Mesenchymal stem cell (in vitro differentiated cells and primary cell): ENCODE measurements at regions not wholly inside any gene's neighbourhood (a gene's known extent, or its start where the extent isn't known, plus 50 kb on each side); places are given as distances from the start of the nearest gene placed in this dataset.

Experiments
- DNase-seq: peaks from one replicate; pipeline ENCODE4 v3.0.0-alpha.2; 2013
- H2AFZ ChIP-seq: one replicate; pipeline ENCODE4 v1.6.1; 2013; ENCODE audit warnings: low read depth, mild to moderate bottlenecking, control low read depth, inconsistent platforms, low read length, moderate library complexity
- H2AK5ac ChIP-seq: 2 replicates; pipeline ENCODE4 v1.6.1; 2013; ENCODE audit warnings: low read length, moderate library complexity, mild to moderate bottlenecking, inconsistent platforms; ENCODE audit not compliant: severe bottlenecking
- H2BK120ac ChIP-seq: one replicate; pipeline ENCODE4 v1.6.1; 2013; ENCODE audit warnings: low read depth, mild to moderate bottlenecking, inconsistent platforms, low read length, moderate library complexity
- H2BK12ac ChIP-seq, 2 experiments: one replicate each; pipeline ENCODE4 v1.6.1; 2013; ENCODE audit warnings: inconsistent platforms in 2 of 2, low read length in 2 of 2, mild to moderate bottlenecking in 2 of 2, moderate library complexity in 2 of 2, control low read depth in 1 of 2
- H2BK15ac ChIP-seq: one replicate; pipeline ENCODE4 v1.6.1; 2013; ENCODE audit warnings: mild to moderate bottlenecking, low read depth, inconsistent platforms; ENCODE audit not compliant: poor library complexity, severe bottlenecking
- H2BK5ac ChIP-seq: 2 replicates; pipeline ENCODE4 v1.6.1; 2013; ENCODE audit warnings: low read depth, mild to moderate bottlenecking, low read length, control low read depth, inconsistent platforms; ENCODE audit not compliant: poor library complexity, severe bottlenecking
- H3K14ac ChIP-seq, 2 experiments: one replicate each; pipeline ENCODE4 v1.6.1; 2013; ENCODE audit warnings: inconsistent platforms in 2 of 2, low read length in 2 of 2, control low read depth in 1 of 2, mild to moderate bottlenecking in 1 of 2, moderate library complexity in 1 of 2
- H3K18ac ChIP-seq, 2 experiments: one replicate each; pipeline ENCODE4 v1.6.1; 2013; ENCODE audit warnings: inconsistent platforms in 2 of 2, low read length in 2 of 2, control low read depth in 1 of 2, low read depth in 1 of 2, mild to moderate bottlenecking in 1 of 2
- H3K23ac ChIP-seq, 2 experiments: one replicate each; pipeline ENCODE4 v1.6.1; 2013; ENCODE audit warnings: inconsistent platforms in 2 of 2, low read length in 2 of 2, mild to moderate bottlenecking in 2 of 2, moderate library complexity in 2 of 2, control low read depth in 1 of 2
- H3K27ac ChIP-seq: 2 replicates; pipeline ENCODE4 v1.5.1; 2013; ENCODE audit warnings: mild to moderate bottlenecking, moderate library complexity, low read length, control low read depth, inconsistent platforms; ENCODE audit not compliant: poor library complexity, severe bottlenecking
- H3K27me3 ChIP-seq, 2 experiments: 2 replicates each; pipeline versions ENCODE4 v1.6.1 to v1.7.0; 2013; ENCODE audit warnings: low read length in 2 of 2, mild to moderate bottlenecking in 2 of 2, moderate library complexity in 2 of 2, control low read depth in 1 of 2, inconsistent platforms in 1 of 2; ENCODE audit not compliant: control insufficient read depth in 1 of 2, insufficient read depth in 1 of 2
- H3K36me3 ChIP-seq, 2 experiments: 2 replicates each; pipeline versions ENCODE4 v1.6.1 to v1.7.0; 2013; ENCODE audit warnings: low read length in 2 of 2, control low read depth in 1 of 2, inconsistent platforms in 1 of 2, low read depth in 1 of 2, mild to moderate bottlenecking in 1 of 2; ENCODE audit not compliant: insufficient read depth in 2 of 2, control insufficient read depth in 1 of 2
- H3K4ac ChIP-seq, 2 experiments: one replicate each; pipeline ENCODE4 v1.6.1; 2013; ENCODE audit warnings: inconsistent platforms in 2 of 2, low read length in 2 of 2, mild to moderate bottlenecking in 2 of 2, moderate library complexity in 2 of 2, control low read depth in 1 of 2, low read depth in 1 of 2
- H3K4me1 ChIP-seq: 2 replicates; pipeline ENCODE4 v1.6.1; 2013; ENCODE audit warnings: low read depth, low read length, control low read depth; ENCODE audit not compliant: control insufficient read depth, insufficient read depth
- H3K4me2 ChIP-seq: 2 replicates; pipeline ENCODE4 v1.6.1; 2013; ENCODE audit warnings: low read length, mild to moderate bottlenecking, inconsistent platforms; ENCODE audit not compliant: poor library complexity, severe bottlenecking
- H3K4me3 ChIP-seq, 2 experiments: 2 replicates each; pipeline versions ENCODE4 v1.5.1 to v1.7.0; 2013; ENCODE audit warnings: low read length in 2 of 2, mild to moderate bottlenecking in 2 of 2, control low read depth in 1 of 2, low read depth in 1 of 2; ENCODE audit not compliant: insufficient read depth in 1 of 2
- H3K79me1 ChIP-seq: replicated peaks from 2 replicates; pipeline ENCODE4 v1.6.1; 2013; ENCODE audit warnings: mild to moderate bottlenecking, control low read depth, low read length, inconsistent platforms; ENCODE audit not compliant: poor library complexity, severe bottlenecking
- H3K9ac ChIP-seq: 2 replicates; pipeline ENCODE4 v1.7.0; 2013; ENCODE audit warnings: mild to moderate bottlenecking, low read length, moderate library complexity
- H3K9me3 ChIP-seq: 2 replicates; pipeline ENCODE4 v1.7.0; 2013; ENCODE audit warnings: mild to moderate bottlenecking, low read length; ENCODE audit not compliant: control insufficient read depth
- H4K8ac ChIP-seq: one replicate; pipeline ENCODE4 v1.6.1; 2013; ENCODE audit warnings: inconsistent platforms, mild to moderate bottlenecking, low read length, moderate library complexity
- H4K91ac ChIP-seq: one replicate; pipeline ENCODE4 v1.6.1; 2013; ENCODE audit warnings: mild to moderate bottlenecking, low read length, inconsistent platforms
- WGBS: methylation state at CpG from one replicate; pipeline ENCODE4 v1.1.7; 2013; ENCODE audit warnings: mixed read lengths; 5-methylcytosine and 5-hydroxymethylcytosine counted together

DNA sequence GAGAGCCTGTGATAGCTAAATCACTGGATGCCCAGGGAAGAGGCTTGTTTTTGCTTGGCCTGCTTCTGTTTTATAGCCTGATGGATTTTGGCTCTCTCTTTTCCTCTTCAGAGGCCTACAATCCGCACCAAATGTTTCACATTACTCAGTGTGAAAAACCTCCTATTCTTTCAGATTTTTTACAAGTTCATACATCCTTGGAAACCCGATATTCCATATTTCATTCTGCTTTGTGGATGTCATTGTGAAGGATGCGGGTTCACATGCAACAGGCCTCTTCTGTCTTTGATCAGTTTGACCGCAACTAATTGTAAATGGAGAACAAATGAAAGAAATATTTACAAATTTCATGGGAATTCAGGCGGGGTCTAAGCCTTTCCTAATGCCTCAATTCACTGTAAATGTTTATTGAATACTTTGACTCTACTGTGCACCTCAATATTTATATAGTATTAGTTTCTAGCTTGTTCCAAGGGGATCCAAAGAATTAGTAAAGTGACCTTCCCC lies 269.9 kb downstream of the DMRT2 start:
- H4K8ac ChIP-seq: no peak overlapping the region
- no peak overlapping the region for H2BK120ac ChIP-seq
- no peak overlapping the region for H3K4me2 ChIP-seq
- H3K79me1 ChIP-seq: no peaks in the 10 kb centered on the region
- no peaks in the 10 kb centered on the region for H3K4me1 ChIP-seq
- H3K27me3 ChIP-seq: no peaks in the 10 kb centered on the region
- 68% methylated on average over 4 of the region's 5 CpGs for WGBS
- H3K36me3 ChIP-seq: no peaks in the 10 kb centered on the region
- no peak overlapping the region for H3K27ac ChIP-seq
- H3K9me3 ChIP-seq: no peaks in the 10 kb centered on the region
- H3K23ac ChIP-seq: no peak overlapping the region
- DNase-seq: no peak
- H2AK5ac ChIP-seq: no peak overlapping the region
- H2BK5ac ChIP-seq: no peak overlapping the region
- no peak overlapping the region for H2BK12ac ChIP-seq
- no peak overlapping the region for H2BK15ac ChIP-seq
- no peak overlapping the region for H4K91ac ChIP-seq
- no peak overlapping the region for H3K9ac ChIP-seq
- no peak overlapping the region for H3K14ac ChIP-seq
- H3K4me3 ChIP-seq: no peak overlapping the region
- no peak overlapping the region for H3K4ac ChIP-seq
- no peak overlapping the region for H3K18ac ChIP-seq
- H2AFZ ChIP-seq: no peak overlapping the region

DNA sequence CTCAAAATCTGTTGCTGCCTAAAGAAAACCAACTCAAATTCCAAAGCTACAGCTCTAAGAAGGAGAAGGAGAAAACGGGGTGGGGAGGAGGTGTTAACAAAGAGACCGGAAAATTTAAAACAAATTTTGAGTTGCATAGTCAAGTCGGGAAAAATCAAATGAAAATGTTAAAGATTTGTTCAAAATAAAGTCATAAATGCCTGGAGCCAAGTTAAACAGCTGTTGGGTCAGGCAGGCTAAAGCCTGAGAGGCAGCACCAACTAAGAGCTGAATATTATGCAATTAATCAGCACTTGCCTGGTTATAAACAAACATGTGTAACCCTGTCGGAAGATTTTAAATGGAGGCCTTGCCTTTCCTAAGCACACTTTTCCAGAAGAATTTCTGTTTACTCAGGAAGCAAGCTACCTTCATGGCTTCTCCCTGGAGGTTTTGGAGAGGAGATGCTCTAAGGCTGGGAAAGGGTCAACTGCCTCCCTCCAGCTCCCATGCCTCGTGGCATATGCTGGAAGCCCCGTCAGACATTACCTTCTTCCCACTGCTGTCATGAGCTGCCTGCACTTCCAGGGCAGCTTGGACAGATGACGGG lies 270.5 kb downstream of the DMRT2 start:
- H2BK12ac ChIP-seq: no peak overlapping the region
- H3K23ac ChIP-seq: no peak overlapping the region
- H3K27ac ChIP-seq: no peak overlapping the region
- H2BK15ac ChIP-seq: no peak overlapping the region
- H3K27me3 ChIP-seq: no peaks in the 10 kb centered on the region
- no peaks in the 10 kb centered on the region for H3K4me1 ChIP-seq
- H3K18ac ChIP-seq: no peak overlapping the region
- no peak overlapping the region for H2AK5ac ChIP-seq
- no peak overlapping the region for H3K4ac ChIP-seq
- H3K36me3 ChIP-seq: no peaks in the 10 kb centered on the region
- WGBS: 63% methylated on average over 5 of the region's 7 CpGs
- no peak for DNase-seq
- no peak overlapping the region for H3K9ac ChIP-seq
- no peak overlapping the region for H2AFZ ChIP-seq
- H3K14ac ChIP-seq: no peak overlapping the region
- H3K4me3 ChIP-seq: no peak overlapping the region
- no peak overlapping the region for H4K91ac ChIP-seq
- H2BK5ac ChIP-seq: no peak overlapping the region
- H2BK120ac ChIP-seq: no peak overlapping the region
- no peak overlapping the region for H4K8ac ChIP-seq
- H3K9me3 ChIP-seq: no peaks in the 10 kb centered on the region
- no peaks in the 10 kb centered on the region for H3K79me1 ChIP-seq
- no peak overlapping the region for H3K4me2 ChIP-seq

DNA sequence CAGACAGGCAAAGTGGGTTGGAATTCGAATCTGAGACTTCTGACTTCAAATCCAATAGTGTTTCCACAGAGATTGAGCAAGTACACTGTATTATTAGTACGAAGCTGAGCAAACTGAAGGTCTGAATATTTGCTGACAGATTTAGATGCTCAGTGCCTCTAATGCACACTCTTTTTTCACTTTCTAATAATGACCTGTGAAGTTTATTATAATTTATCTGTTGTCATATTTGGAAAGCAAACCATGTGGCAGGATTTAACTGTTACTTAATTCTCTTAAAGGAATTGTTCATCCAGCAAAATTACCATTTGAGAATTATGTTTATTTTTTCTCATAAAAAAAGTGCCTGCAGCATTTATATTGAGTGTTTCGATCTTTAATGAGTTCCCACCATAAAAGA lies 277.3 kb downstream of the DMRT2 start:
- no peak overlapping the region for H4K8ac ChIP-seq
- H3K9ac ChIP-seq: no peak overlapping the region
- H2BK15ac ChIP-seq: no peak overlapping the region
- no peak for DNase-seq
- no peak overlapping the region for H3K14ac ChIP-seq
- no peak overlapping the region for H3K18ac ChIP-seq
- no peak overlapping the region for H3K4ac ChIP-seq
- H2AK5ac ChIP-seq: no peak overlapping the region
- no peaks in the 10 kb centered on the region for H3K36me3 ChIP-seq
- H3K4me3 ChIP-seq: no peak overlapping the region
- no peak overlapping the region for H2BK120ac ChIP-seq
- H3K79me1 ChIP-seq: no peaks in the 10 kb centered on the region
- H2BK12ac ChIP-seq: no peak overlapping the region
- H3K23ac ChIP-seq: no peak overlapping the region
- no peak overlapping the region for H3K4me2 ChIP-seq
- H3K9me3 ChIP-seq: no peaks in the 10 kb centered on the region
- no peak overlapping the region for H3K27ac ChIP-seq
- H3K4me1 ChIP-seq: no peaks in the 10 kb centered on the region
- H2BK5ac ChIP-seq: no peak overlapping the region
- H2AFZ ChIP-seq: no peak overlapping the region
- H4K91ac ChIP-seq: no peak overlapping the region
- WGBS: 14% methylated on average over 1 of the region's 3 CpGs
- H3K27me3 ChIP-seq: no peaks in the 10 kb centered on the region

DNA sequence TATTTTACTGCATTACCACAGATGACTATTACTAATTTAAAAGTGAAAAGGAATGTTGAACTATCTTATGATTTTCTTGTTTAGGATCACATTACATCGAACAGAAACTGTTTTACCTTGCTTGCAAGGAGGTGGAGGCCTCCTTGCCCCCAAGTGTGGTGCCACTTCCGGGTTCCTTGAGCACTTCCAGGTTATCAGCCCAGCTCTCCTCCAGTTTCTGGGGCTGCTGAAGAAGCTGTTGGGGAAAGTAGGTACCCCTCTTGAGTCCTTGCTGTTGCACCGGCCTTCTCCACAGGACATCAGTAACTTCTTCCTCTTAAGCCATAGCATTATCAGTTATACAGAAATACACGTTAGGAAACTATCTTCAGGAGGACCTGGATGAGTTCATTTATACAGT lies 278.2 kb downstream of the DMRT2 start:
- Histone ChIP-seq H2BK12ac (no peak overlapping the region), H3K9me3 (no peaks in the 10 kb centered on the region), H2AK5ac (no peak overlapping the region), H2BK5ac (no peak overlapping the region), H3K4ac (no peak overlapping the region), H2BK15ac (no peak overlapping the region), H2AFZ (no peak overlapping the region), H4K8ac (no peak overlapping the region), H4K91ac (no peak overlapping the region), H3K14ac (no peak overlapping the region), H3K18ac (no peak overlapping the region), H3K4me3 (no peak overlapping the region), H2BK120ac (no peak overlapping the region), H3K79me1 (no peaks in the 10 kb centered on the region), H3K4me2 (no peak overlapping the region), H3K9ac (no peak overlapping the region), H3K36me3 (no peaks in the 10 kb centered on the region), H3K27ac (no peak overlapping the region), H3K23ac (no peak overlapping the region), H3K27me3 (no peaks in the 10 kb centered on the region), H3K4me1 (no peaks in the 10 kb centered on the region)
- DNase-seq: no peak
- 41% methylated on average over 4 of the region's 4 CpGs for WGBS
